Activated CD4-positive, alpha-beta T cell treated with anti-CD3 and anti-CD28 coated beads, Interleukin-2, amount 50 U/mL, for 4 hours (primary cell): ENCODE measurements at regions not wholly inside any gene's neighbourhood (a gene's known extent, or its start where the extent isn't known, plus 50 kb on each side); places are given as distances from the start of the nearest gene placed in this dataset.

Experiments
- DNase-seq, 2 experiments: peaks; one replicate each; pipeline ENCODE4 v3.0.0-alpha.2; 2020

GRCh38 chr15:55017635-55018034 lies 179.1 kb downstream of the RSL24D1 start:
- no peak for DNase-seq

- DNase-seq: no peak
These were observed 180.5 kb downstream of the RSL24D1 start for GRCh38 chr15:55016225-55016624.

- no peak for DNase-seq
These were observed 181.7 kb downstream of the RSL24D1 start for GRCh38 chr15:55015093-55015445.

DNA sequence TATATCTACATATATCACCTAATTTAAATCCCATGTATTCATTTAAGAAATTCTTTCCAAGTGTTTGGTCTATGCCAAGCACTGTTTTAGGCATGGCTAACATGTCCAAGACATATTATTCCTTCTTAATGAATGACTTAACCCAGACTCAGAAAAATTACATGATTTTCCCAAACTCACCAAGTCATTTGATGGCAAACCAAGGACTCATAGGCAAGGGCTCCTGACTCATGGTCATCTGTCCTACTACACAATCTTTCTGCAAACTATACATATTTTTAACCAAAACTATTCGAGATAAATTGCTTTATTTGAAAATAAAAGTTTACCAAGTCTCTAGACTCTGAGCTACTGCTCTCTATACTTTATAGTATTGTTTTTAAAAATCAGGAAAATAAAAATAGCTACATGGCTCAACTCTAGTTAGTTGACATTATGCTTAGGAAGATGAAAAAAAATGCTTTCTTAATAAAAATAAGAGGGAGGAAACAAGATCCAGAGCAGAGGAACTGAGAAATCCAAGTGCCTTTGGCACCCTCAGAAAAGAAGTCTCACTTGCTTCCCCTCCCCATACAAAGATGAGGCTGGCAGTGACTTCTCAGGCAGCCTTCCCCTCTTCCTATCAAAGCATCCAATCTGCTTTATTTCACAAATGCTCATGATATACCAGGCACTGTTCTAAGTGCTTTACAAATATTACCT lies 182.2 kb downstream of the RSL24D1 start:
- DNase-seq: no peak

- DNase-seq: no peak
These were observed 188.3 kb downstream of the RSL24D1 start for GRCh38 chr15:55008421-55008820.

- DNase-seq: no peak
These were observed 189.2 kb downstream of the RSL24D1 start for GRCh38 chr15:55007561-55007960.

DNA sequence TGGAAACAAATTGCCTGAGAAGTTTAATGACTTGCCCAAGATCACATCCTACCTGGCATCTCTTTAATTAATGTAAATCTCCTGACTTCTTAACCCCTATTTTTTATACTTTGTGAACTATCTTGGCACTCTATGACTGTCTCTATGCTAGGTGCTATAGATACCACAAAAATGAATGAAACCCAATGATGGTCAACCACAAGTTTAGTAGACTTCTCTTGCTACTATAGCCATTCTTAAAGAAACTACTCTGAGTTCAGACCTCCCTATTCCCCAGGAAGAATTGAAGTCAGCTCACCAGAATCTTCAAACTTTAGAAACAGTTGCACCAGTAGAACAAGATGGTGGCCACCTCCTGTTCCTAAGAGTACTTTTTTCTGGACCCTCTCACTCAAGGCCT lies 191.1 kb downstream of the RSL24D1 start:
- DNase-seq: no peak

GRCh38 chr15:55003965-55004873 lies 192.5 kb downstream of the RSL24D1 start:
- no peak for DNase-seq

GRCh38 chr15:54998661-54999060 lies 198.1 kb downstream of the RSL24D1 start:
- DNase-seq: no peak

DNA sequence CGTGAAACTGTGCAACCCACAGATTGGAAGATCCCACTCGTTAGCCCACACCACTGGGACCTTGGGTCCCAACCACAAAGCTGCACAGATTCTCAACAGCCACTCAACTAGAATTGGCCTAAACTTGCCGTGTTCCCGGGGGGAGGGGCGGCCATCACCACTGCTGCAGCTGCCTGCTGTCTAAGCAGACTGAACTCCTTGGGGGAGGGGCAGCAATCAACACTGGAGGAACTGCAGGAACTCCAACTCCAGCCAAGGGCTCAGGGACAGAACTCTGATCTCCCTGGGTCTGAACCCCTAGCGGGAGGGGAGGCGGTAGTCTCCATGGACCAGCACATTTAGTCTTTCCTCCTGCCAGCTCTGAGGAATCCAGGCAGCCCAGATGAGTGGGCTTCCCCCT lies 205.9 kb downstream of the RSL24D1 start:
- no peak for DNase-seq

DNA sequence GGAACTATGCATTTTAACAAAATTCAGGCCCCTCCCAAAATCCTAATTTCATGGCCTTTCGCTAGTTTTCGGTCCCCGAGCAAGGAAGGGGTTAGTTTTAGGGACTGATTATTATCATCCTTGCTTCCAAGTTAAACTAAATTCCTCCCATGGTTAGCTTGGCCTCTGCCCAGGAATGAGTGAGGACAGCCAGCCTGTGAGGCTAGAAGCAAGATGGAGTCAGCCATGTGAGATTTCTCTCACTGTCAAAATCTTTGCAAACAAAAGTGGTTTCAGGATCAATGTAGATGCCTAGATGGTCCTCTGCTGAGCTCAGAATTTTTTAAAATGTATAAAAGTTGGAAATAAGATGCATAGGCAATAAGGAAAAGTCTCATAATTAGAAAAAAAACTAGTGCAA lies 208.9 kb downstream of the RSL24D1 start:
- no peak for DNase-seq

- no peak for DNase-seq
These were observed 216.8 kb downstream of the RSL24D1 start for GRCh38 chr15:54979964-54980363.

DNA sequence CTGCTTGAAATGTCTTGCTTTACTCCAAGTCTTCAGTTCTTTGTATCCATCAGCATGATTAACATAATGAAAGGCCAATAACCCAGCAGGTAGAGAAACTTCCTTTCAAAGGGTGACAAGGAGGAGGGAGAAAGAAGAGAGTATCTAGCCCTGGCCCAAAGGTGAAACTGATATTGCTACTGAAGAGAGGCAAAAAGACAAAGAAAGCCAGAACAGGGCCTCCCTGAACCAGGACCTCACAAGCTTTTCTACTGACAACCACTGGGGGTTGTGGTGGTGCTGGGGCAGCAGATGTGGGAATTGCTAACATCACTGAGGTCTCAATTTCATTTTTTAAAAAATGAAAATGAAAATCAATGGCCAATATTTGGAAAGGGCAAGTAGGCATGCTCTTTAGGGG lies 234.1 kb downstream of the RSL24D1 start:
- DNase-seq: no peak

DNA sequence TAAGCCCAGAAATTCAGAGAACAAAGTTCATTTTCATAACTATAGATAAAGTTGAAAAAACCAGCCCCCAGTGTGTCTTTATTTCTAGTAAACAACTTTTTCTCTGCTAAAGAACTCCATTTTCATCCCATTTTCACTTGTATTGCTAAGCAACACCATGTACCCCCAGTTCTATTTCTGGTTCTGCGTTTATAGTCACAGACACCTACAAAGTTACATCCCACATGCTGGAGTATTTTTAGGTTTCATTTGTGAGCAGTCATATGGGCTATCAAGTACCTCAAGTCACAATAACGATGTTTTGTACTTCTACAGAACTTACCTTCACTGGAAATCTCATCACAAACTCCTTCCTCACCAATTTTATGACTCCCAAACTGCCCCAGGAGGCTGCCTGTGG lies 236.5 kb downstream of the RSL24D1 start:
- DNase-seq: no peak

DNA sequence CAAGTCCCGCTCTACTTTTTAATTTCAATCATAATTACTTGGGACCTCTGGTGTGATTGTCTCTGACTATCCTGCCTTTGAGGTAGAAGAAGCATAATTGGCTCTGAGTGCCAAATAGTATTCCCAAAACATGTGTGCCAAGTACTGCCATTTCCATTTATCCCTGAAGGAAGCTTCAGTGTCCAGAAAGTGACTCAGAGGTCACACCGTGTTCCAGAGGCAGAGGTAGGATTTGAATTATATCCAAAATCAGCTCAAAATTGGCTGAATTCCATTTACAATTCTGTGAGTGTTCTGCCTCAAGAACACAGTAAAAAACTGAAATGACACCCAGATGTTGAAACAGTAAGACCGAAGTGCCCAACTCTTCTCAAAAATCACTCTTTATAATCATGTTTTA lies 255.3 kb downstream of the RSL24D1 start:
- no peak for DNase-seq

GRCh38 chr15:54917312-54917711 lies 279.4 kb downstream of the RSL24D1 start:
- DNase-seq: no peak

DNA sequence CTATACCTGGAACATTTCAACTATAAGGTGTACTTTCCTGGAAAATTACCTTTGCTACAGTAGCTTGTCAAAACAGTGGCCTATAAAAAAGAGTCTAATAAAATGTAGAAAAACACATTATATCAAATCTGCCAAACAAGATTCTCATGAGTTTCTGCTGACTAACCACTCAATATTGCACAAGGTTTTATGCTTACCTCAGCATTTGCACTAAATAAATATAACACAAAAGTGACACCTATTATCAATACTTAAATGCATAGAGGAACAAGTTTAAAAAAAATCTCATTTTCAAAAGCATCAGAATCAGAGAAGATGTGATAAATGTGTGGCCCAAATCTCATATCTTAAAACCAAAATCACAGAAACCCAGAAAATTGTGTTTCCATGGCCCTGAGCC lies 281.4 kb downstream of the RSL24D1 start:
- no peak for DNase-seq

DNA sequence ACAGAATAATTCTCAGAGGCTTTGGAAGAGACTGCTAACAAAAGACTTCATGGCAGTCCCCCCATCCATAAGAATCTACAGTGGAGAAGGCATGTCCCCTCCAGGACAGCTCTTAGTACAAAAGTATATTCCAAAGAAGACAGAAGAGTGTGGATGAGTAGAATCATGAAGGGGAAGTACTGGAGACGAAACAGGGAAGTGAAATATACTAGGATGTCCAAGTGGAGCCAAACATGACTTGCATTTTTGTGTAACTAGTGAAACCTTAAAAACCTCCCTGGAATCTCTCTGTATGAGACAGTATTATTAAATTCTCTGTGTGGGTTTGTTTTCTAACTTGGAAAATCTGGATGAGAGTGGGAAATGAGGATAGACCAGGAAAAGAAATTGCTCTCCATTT lies 312.4 kb downstream of the RSL24D1 start:
- DNase-seq: no peak

DNA sequence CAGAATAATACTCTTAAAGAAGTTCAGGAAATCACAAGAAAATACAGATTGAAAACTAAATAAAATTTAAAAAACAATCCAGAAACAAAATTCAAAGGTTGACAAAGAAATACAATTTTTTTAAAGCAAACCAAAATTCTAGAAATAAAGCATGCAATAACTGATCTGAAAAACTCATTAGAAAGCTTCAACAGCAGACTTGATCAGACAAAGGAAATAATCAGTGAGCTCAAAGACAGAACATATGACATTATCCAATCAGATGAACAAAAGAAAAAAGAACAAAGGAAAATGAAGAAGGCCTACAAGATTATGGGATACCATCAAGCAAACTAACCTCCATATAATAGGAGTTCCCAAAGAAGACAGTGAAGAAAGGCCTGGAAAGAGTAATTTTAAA lies 336.8 kb downstream of the RSL24D1 start:
- DNase-seq: no peak

DNA sequence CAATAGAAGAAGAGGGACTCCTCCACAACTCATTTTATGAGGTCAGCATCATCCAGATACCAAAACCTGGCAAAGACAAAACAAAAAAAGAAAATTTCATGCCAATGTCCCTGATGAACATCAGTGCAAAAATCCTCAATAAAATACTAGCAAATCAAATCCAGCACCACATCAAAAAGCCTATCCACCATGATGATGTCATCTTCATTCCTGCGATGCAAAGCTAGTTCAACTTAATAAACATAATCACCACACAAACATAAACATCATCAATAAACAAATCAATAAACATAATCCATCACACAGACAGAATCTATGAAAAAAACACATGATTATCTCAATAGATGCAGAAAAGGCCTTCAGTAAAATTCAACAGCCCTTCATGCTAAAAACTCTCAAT lies 342.1 kb downstream of the RSL24D1 start:
- no peak for DNase-seq

GRCh38 chr15:54850101-54850500 lies 346.6 kb downstream of the RSL24D1 start:
- no peak for DNase-seq

DNA sequence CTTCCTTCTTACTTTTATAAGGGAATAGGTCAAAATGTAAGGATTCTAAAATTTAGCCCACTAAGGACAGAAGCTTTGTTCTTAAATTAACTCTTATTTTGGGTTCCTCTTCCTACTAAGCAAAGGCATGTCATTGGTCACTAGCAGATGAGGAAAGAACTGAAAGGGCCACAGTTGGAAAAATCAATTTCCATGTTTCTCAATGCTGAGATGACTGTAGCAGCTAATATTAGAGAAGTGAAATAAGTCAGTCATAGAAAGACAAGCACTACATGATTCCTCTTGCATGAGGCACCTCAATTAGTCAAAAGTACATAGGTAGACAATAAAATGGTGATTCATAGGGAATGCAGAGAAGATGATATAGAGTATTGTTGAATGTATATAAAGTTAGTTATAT lies 353.7 kb downstream of the RSL24D1 start:
- no peak for DNase-seq

GRCh38 chr15:54841701-54842305 lies 354.9 kb downstream of the RSL24D1 start:
- no peak for DNase-seq
